Peyer's patch (tissue), 4 donors: ENCODE measurements at regions not wholly inside any gene's neighbourhood (a gene's known extent, or its start where the extent isn't known, plus 50 kb on each side); places are given as distances from the start of the nearest gene placed in this dataset.

Experiments
- CTCF ChIP-seq, 6 experiments: fragments of 450-650 bp in 4 of 6; fragments of 200-600 bp in 2 of 6; sonication (generic) in 1 of 6; IDR thresholded peaks; one replicate each; pipeline ENCODE4 v1.5.1; 2017 to 2019; ENCODE audit warnings: antibody characterized with exemption in 6 of 6, mild to moderate bottlenecking in 3 of 6, moderate library complexity in 1 of 6
- POLR2A ChIP-seq, 2 donors: fragments of 450-650 bp; IDR thresholded peaks; one replicate each; pipeline ENCODE4 v1.5.1; 2017; ENCODE audit warnings: antibody characterized with exemption in 2 of 2, mild to moderate bottlenecking in 2 of 2, moderate library complexity in 2 of 2

GRCh38 chr10:114766470-114766869 is 55.1 kb upstream of the FHIP2A start:
- TF ChIP-seq POLR2A (IDR thresholded peaks at IDR 0.05) (peak; percentile 39 to 43), CTCF (IDR thresholded peaks at IDR 0.05) (no peak)
